HG03159 (cell line): ENCODE measurements at regions not wholly inside any gene's neighbourhood (a gene's known extent, or its start where the extent isn't known, plus 50 kb on each side); places are given as distances from the start of the nearest gene placed in this dataset.
"Not testable (repeated sequence)": the region's sequence is repeated elsewhere in the genome, so short reads cannot be mapped to it uniquely, and the experiment has no call there.

ENCODE experiments used
- ATAC-seq: cut with Tn5 transposase; IDR thresholded peaks from one replicate; pipeline ENCODE4 v1.9.1; 2021; ENCODE audit warnings: mild to moderate bottlenecking, moderate library complexity; ENCODE audit not compliant: unreplicated experiment

- no peak for ATAC-seq
Observed at GRCh38 chr6:146981981-146982380, 222.2 kb upstream of the STXBP5 start.

GRCh38 chr6:146984251-146984924 is 219.8 kb upstream of the STXBP5 start:
- no peak for ATAC-seq

- no peak for ATAC-seq
Observed at GRCh38 chr6:146985111-146985510, 219.1 kb upstream of the STXBP5 start.

GRCh38 chr6:146985966-146986365 is 218.3 kb upstream of the STXBP5 start:
- no peak for ATAC-seq

- ATAC-seq = not testable (repeated sequence)
Observed at GRCh38 chr6:146987938-146988337, 216.3 kb upstream of the STXBP5 start.

- ATAC-seq = no peak
Observed at GRCh38 chr6:146989860-146990259, 214.4 kb upstream of the STXBP5 start.

GRCh38 chr6:146990284-146990683 is 213.9 kb upstream of the STXBP5 start:
- ATAC-seq = no peak

- ATAC-seq = no peak
Observed at GRCh38 chr6:146990821-146991798, 213.1 kb upstream of the STXBP5 start.

- ATAC-seq = no peak
Observed at GRCh38 chr6:146997062-146997461, 207.2 kb upstream of the STXBP5 start.

GRCh38 chr6:146999766-147000165 is 204.5 kb upstream of the STXBP5 start:
- ATAC-seq = no peak

GRCh38 chr6:147000545-147001488 is 203.4 kb upstream of the STXBP5 start:
- no peak for ATAC-seq

GRCh38 chr6:147001621-147002020 is 202.6 kb upstream of the STXBP5 start:
- no peak for ATAC-seq

GRCh38 chr6:147003186-147003585 is 201.0 kb upstream of the STXBP5 start:
- no peak for ATAC-seq

GRCh38 chr6:147005499-147005898 is 198.7 kb upstream of the STXBP5 start:
- no peak for ATAC-seq

GRCh38 chr6:147007441-147007840 is 196.8 kb upstream of the STXBP5 start:
- no peak for ATAC-seq

GRCh38 chr6:147009358-147009757 is 194.9 kb upstream of the STXBP5 start:
- ATAC-seq = no peak

GRCh38 chr6:147015674-147016073 is 188.5 kb upstream of the STXBP5 start:
- no peak for ATAC-seq

- no peak for ATAC-seq
Observed at GRCh38 chr6:147016440-147016839, 187.8 kb upstream of the STXBP5 start.

GRCh38 chr6:147017153-147017552 is 187.1 kb upstream of the STXBP5 start:
- no peak for ATAC-seq

GRCh38 chr6:147019001-147019400 is 185.2 kb upstream of the STXBP5 start:
- ATAC-seq = no peak

- ATAC-seq = no peak
Observed at GRCh38 chr6:147022041-147022440, 182.2 kb upstream of the STXBP5 start.
